GM23338 (cell line): ENCODE measurements at regions not wholly inside any gene's neighbourhood (a gene's known extent, or its start where the extent isn't known, plus 50 kb on each side); places are given as distances from the start of the nearest gene placed in this dataset.

Experiments
- ATAC-seq: fragments of 200-7000 bp; cut with Tn5 transposase; 3 replicates; pipeline ENCODE4 v1.9.1; 2020
- DNase-seq: peaks from one replicate; pipeline ENCODE4 v3.0.0-alpha.2; 2015; ENCODE audit warnings: low spot score
- H2AFZ ChIP-seq: fragments of 200-600 bp; sonication (generic); 2 replicates; pipeline ENCODE4 v1.8.0; 2016; ENCODE audit warnings: antibody characterized with exemption, mild to moderate bottlenecking, moderate library complexity
- H3F3A ChIP-seq: fragments of 200-600 bp; sonication (generic); replicated peaks from 2 replicates; pipeline ENCODE4 v1.8.0; 2017; ENCODE audit warnings: antibody characterized with exemption, mixed run types, low read depth
- H3K27ac ChIP-seq: fragments of 200-600 bp; sonication (generic); 2 replicates; pipeline ENCODE4 v1.6.1; 2016; ENCODE audit warnings: low read depth
- H3K27me3 ChIP-seq: fragments of 200-600 bp; sonication (generic); 2 replicates; pipeline ENCODE4 v1.8.0; 2016; ENCODE audit warnings: mild to moderate bottlenecking, mixed run types, moderate library complexity; ENCODE audit not compliant: insufficient read depth
- H3K36me3 ChIP-seq: fragments of 200-600 bp; sonication (generic); 2 replicates; pipeline ENCODE4 v1.8.0; 2016; ENCODE audit warnings: mild to moderate bottlenecking; ENCODE audit not compliant: insufficient read depth
- H3K4me1 ChIP-seq: fragments of 200-600 bp; sonication (generic); 2 replicates; pipeline ENCODE4 v1.8.0; 2016; ENCODE audit warnings: mild to moderate bottlenecking, moderate library complexity; ENCODE audit not compliant: insufficient read depth
- H3K4me2 ChIP-seq: fragments of 200-600 bp; sonication (generic); 2 replicates; pipeline ENCODE4 v1.7.1; 2017; ENCODE audit warnings: mixed run types
- H3K4me3 ChIP-seq: fragments of 200-600 bp; sonication (generic); 2 replicates; pipeline ENCODE4 v1.6.1; 2016; ENCODE audit warnings: mixed run types
- H3K79me2 ChIP-seq: fragments of 200-600 bp; sonication (generic); replicated peaks from 2 replicates; pipeline ENCODE4 v1.8.0; 2017; ENCODE audit warnings: mild to moderate bottlenecking; ENCODE audit not compliant: insufficient read depth
- H3K9me2 ChIP-seq: fragments of 200-600 bp; sonication (generic); 2 replicates; pipeline ENCODE4 v1.8.0; 2017; ENCODE audit not compliant: insufficient read depth
- H4K20me1 ChIP-seq: fragments of 200-600 bp; sonication (generic); replicated peaks from 2 replicates; pipeline ENCODE4 v1.8.0; 2017; ENCODE audit warnings: mild to moderate bottlenecking; ENCODE audit not compliant: insufficient read depth
- H3K27ac Mint-ChIP-seq: 2 replicates; pipeline ENCODE4 v1.8.0; 2020; ENCODE audit warnings: inconsistent platforms, mild to moderate bottlenecking, moderate library complexity, mixed read lengths
- H3K27me3 Mint-ChIP-seq: 3 replicates; pipeline ENCODE4 v1.8.0; 2022; ENCODE audit warnings: low read depth, mild to moderate bottlenecking, moderate library complexity, mixed read lengths, inconsistent platforms; ENCODE audit not compliant: insufficient read depth, poor library complexity
- H3K36me3 Mint-ChIP-seq: 3 replicates; pipeline ENCODE4 v1.8.0; 2021; ENCODE audit warnings: low read depth, mild to moderate bottlenecking, inconsistent platforms, moderate library complexity, mixed read lengths
- H3K4me1 Mint-ChIP-seq: 3 replicates; pipeline ENCODE4 v1.8.0; 2020; ENCODE audit warnings: mild to moderate bottlenecking, inconsistent platforms, mixed read lengths
- H3K4me3 Mint-ChIP-seq: 3 replicates; pipeline ENCODE4 v1.8.0; 2021; ENCODE audit warnings: moderate library complexity, mild to moderate bottlenecking, inconsistent platforms, mixed read lengths
- H3K9me3 Mint-ChIP-seq: 3 replicates; pipeline ENCODE4 v1.8.0; 2020; ENCODE audit warnings: moderate library complexity, mild to moderate bottlenecking, inconsistent platforms, mixed read lengths
- EZH2 ChIP-seq: fragments of 200-600 bp; sonication (generic); IDR thresholded peaks from one replicate; pipeline ENCODE4 v1.8.0; 2017; ENCODE audit warnings: antibody characterized with exemption, mild to moderate bottlenecking, low read depth; ENCODE audit not compliant: unreplicated experiment
- NANOG ChIP-seq: IDR thresholded peaks from 2 replicates; pipeline ENCODE4 v1.6.1; 2016; ENCODE audit warnings: antibody characterized with exemption, borderline replicate concordance
- POLR2AphosphoS5 ChIP-seq: IDR thresholded peaks from 2 replicates; pipeline ENCODE4 v1.6.1; 2016; ENCODE audit warnings: antibody characterized with exemption, low read depth
- STAT1 ChIP-seq: IDR thresholded peaks from one replicate; pipeline ENCODE4 v1.6.1; 2016; ENCODE audit warnings: antibody characterized with exemption; ENCODE audit not compliant: unreplicated experiment
- ZNF114 ChIP-seq: fragments of 250-450 bp; sonication (Bioruptor Pico); IDR thresholded peaks from 2 replicates; pipeline ENCODE4 v1.5.0; 2020; ENCODE audit warnings: mild to moderate bottlenecking, moderate library complexity
- TF ChIP-seq, protein P1 (sequence below): fragments of 250-450 bp; sonication (Bioruptor Pico); IDR thresholded peaks from 2 replicates; pipeline ENCODE4 v1.5.0; 2020; ENCODE audit warnings: mild to moderate bottlenecking, moderate library complexity
- TF ChIP-seq, protein P2 (sequence below): IDR thresholded peaks from 2 replicates; pipeline ENCODE4 v1.6.1; 2016; ENCODE audit warnings: antibody characterized with exemption

DNA sequence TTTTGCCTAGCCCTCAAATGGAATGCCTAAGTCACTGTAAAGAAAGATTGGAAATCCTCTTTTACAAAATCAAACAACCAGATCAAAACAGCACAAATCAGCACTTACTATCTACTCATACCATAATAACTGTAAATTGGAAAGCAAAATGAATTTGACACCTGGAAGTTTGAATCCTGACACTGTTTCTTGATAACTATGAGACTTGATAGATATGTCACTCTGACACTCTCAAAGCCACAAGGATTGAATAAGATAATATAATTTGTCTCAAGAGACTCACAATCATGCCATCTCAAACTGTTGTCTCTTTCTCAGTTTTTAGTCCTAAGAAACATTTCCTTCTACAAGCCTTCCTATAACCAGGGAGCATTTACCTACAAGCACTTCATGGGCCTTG is 302.6 kb upstream of the DIAPH2 start (continued):
- TF ChIP-seq, protein P1, sequence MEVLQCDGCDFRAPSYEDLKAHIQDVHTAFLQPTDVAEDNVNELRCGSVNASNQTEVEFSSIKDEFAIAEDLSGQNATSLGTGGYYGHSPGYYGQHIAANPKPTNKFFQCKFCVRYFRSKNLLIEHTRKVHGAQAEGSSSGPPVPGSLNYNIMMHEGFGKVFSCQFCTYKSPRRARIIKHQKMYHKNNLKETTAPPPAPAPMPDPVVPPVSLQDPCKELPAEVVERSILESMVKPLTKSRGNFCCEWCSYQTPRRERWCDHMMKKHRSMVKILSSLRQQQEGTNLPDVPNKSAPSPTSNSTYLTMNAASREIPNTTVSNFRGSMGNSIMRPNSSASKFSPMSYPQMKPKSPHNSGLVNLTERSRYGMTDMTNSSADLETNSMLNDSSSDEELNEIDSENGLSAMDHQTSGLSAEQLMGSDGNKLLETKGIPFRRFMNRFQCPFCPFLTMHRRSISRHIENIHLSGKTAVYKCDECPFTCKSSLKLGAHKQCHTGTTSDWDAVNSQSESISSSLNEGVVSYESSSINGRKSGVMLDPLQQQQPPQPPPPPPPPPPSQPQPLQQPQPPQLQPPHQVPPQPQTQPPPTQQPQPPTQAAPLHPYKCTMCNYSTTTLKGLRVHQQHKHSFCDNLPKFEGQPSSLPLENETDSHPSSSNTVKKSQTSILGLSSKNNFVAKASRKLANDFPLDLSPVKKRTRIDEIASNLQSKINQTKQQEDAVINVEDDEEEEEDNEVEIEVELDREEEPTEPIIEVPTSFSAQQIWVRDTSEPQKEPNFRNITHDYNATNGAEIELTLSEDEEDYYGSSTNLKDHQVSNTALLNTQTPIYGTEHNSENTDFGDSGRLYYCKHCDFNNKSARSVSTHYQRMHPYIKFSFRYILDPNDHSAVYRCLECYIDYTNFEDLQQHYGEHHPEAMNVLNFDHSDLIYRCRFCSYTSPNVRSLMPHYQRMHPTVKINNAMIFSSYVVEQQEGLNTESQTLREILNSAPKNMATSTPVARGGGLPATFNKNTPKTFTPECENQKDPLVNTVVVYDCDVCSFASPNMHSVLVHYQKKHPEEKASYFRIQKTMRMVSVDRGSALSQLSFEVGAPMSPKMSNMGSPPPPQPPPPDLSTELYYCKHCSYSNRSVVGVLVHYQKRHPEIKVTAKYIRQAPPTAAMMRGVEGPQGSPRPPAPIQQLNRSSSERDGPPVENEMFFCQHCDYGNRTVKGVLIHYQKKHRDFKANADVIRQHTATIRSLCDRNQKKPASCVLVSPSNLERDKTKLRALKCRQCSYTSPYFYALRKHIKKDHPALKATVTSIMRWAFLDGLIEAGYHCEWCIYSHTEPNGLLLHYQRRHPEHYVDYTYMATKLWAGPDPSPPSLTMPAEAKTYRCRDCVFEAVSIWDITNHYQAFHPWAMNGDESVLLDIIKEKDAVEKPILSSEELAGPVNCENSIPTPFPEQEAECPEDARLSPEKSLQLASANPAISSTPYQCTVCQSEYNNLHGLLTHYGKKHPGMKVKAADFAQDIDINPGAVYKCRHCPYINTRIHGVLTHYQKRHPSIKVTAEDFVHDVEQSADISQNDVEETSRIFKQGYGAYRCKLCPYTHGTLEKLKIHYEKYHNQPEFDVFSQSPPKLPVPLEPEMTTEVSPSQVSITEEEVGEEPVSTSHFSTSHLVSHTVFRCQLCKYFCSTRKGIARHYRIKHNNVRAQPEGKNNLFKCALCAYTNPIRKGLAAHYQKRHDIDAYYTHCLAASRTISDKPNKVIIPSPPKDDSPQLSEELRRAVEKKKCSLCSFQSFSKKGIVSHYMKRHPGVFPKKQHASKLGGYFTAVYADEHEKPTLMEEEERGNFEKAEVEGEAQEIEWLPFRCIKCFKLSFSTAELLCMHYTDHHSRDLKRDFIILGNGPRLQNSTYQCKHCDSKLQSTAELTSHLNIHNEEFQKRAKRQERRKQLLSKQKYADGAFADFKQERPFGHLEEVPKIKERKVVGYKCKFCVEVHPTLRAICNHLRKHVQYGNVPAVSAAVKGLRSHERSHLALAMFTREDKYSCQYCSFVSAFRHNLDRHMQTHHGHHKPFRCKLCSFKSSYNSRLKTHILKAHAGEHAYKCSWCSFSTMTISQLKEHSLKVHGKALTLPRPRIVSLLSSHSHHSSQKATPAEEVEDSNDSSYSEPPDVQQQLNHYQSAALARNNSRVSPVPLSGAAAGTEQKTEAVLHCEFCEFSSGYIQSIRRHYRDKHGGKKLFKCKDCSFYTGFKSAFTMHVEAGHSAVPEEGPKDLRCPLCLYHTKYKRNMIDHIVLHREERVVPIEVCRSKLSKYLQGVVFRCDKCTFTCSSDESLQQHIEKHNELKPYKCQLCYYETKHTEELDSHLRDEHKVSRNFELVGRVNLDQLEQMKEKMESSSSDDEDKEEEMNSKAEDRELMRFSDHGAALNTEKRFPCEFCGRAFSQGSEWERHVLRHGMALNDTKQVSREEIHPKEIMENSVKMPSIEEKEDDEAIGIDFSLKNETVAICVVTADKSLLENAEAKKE (CRISPR knock-in tag): no peak
- no peak for TF ChIP-seq EZH2
- no peak for TF ChIP-seq NANOG
- TF ChIP-seq POLR2AphosphoS5: no peak
- no peak for TF ChIP-seq STAT1
- no peak for TF ChIP-seq ZNF114 (CRISPR knock-in tag)

- Histone ChIP-seq H3K4me1 (no peaks in the 10 kb centered on the region), H3K27ac (no peak overlapping the region), H3K36me3 (no peaks in the 10 kb centered on the region), H3K27me3 (no peaks in the 10 kb centered on the region), H2AFZ (no peak overlapping the region), H3K9me2 (no peaks in the 10 kb centered on the region), H3K4me2 (no peak overlapping the region), H4K20me1 (no peaks in the 10 kb centered on the region), H3K4me3 (no peak overlapping the region), H3K79me2 (no peaks in the 10 kb centered on the region), H3F3A (no peaks in the 10 kb centered on the region)
- ATAC-seq (no peak), DNase-seq (no peak)
- no peaks in the 10 kb centered on the region for H3K36me3 Mint-ChIP-seq
- peaks cover 3% of the 10 kb centered on the region; the same call in 2 of the 3 replicates for H3K4me1 Mint-ChIP-seq
- TF ChIP-seq POLR2AphosphoS5 (no peak), EZH2 (no peak)
- TF ChIP-seq, protein P2, sequence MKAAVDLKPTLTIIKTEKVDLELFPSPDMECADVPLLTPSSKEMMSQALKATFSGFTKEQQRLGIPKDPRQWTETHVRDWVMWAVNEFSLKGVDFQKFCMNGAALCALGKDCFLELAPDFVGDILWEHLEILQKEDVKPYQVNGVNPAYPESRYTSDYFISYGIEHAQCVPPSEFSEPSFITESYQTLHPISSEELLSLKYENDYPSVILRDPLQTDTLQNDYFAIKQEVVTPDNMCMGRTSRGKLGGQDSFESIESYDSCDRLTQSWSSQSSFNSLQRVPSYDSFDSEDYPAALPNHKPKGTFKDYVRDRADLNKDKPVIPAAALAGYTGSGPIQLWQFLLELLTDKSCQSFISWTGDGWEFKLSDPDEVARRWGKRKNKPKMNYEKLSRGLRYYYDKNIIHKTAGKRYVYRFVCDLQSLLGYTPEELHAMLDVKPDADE: no peak
- TF ChIP-seq, protein P1 (CRISPR knock-in tag): no peak
- H3K27ac Mint-ChIP-seq: no peak overlapping the region
- H3K27me3 Mint-ChIP-seq: no peaks in the 10 kb centered on the region
- H3K9me3 Mint-ChIP-seq: no peaks in the 10 kb centered on the region
- H3K4me3 Mint-ChIP-seq: no peak overlapping the region
Observed at GRCh38 chrX:96383428-96383827, 301.2 kb upstream of the DIAPH2 start.
